Retina (tissue), 1 donor: ENCODE measurements at regions not wholly inside any gene's neighbourhood (a gene's known extent, or its start where the extent isn't known, plus 50 kb on each side); places are given as distances from the start of the nearest gene placed in this dataset.
A peak's percentile ranks its signal among the peaks of the same experiment; 100 is the strongest.

ENCODE experiments used
- DNase-seq: peaks from one replicate; pipeline ENCODE4 v3.0.0-alpha.2; 2016

DNA sequence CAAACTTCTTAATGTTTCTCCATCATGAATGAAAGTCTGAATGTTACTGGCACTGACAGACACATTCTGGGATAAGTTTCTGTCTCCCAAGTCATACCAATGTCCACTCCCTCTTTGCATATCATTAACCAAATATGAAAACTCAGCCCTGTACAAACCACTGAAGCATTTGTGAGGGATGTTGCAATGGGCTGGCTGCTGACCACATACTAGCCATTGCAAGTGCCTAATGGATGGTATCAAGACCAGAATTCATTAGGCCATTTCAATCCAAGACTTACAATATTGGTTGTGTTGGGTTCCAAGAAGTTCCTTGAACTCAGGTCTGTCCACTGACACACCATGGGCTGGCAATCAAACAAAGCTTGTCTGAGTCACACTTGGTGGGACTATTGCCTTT lies 73.8 kb downstream of the CBLN2 start:
- DNase-seq: no peak

DNA sequence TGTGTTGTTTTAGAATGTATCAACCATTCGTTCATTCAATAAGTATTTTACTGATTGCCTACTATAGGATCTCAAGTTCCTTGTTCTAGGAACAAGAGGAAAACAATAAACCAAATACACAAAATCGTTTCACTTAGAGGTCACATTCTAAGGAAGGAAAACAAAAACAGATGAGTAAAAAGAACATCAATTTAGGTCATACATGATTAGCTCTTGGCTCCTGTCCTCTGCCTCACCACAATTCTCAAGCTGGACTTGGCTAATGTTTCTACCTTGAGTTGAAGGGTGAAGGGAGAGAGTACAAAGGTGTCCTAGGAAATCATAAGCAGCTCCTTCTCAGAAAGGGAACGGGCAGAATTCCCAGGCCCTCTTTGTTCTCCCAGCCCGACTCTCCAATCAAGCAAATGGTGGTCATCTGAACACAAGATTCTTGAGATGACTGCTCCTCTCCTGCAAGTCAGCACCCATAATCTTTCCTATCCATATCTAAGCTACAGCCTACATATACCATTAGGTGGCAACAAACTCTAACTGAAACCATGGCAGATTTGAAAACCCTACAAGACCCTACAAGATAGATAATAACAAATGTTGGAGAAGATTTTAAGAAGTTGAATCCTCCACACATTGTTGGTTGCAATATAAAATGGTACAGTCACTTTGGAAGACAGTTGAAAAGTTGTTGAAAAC lies 76.0 kb downstream of the CBLN2 start:
- DNase-seq: no peak

DNA sequence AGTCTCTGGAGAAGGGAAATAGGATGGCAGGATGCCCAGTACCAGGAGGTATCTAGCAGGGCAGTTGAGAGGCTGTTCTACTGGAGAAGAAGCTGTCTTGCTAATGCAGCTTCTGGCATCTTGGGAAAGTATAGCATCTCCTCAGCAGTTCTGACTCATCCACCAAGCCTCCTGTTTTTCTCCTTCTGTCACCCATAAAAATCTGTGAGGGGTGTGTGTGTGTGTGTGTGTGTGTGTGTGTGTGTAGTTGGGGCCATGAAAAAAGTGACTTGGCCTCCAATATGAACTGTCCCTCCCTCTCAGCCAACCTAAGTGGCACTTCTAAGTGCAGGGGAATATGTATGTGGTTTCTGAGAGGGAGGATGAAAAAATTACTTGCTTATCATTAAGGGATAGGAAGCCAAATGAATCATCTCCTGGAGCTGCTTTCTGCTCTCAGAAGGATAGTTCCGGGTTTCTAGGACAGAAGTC lies 83.9 kb downstream of the CBLN2 start:
- no peak for DNase-seq

DNA sequence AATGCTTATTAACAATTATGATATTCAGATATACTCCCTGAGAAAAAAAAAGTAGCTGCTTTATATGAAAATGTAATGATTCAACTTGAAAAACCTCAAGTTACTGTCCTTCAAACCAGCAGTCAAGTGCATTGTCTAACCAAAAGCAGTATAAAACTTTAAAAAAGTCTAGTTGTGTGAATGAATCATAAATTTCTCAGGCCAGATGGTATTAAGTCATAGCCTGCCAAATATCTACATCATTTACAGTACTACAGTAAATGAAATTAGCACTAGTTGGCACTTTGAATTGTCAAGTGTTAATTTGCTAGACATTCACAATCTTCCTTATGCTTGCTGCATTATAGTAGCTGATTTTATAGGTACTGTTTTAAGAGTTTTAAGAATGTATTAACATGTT lies 85.9 kb downstream of the CBLN2 start:
- DNase-seq: no peak

DNA sequence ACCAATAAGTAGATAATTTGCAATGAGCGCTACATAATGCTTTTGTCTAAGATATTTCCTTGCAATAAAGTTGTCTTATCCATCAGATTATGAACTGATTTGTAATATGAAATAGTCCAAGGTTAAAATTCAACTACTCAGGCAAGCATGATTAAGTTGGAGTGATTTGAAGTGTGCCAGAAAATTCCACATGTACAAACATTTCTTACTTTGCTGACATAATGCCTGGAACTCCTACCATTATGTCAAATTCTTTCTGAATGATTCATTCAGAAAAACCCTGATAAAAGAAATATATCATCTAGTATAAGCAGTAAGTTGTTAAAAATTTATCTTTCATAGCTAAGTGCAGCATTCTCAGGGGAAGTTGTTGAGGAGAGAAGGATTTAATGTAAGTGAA lies 87.3 kb downstream of the CBLN2 start:
- no peak for DNase-seq

DNA sequence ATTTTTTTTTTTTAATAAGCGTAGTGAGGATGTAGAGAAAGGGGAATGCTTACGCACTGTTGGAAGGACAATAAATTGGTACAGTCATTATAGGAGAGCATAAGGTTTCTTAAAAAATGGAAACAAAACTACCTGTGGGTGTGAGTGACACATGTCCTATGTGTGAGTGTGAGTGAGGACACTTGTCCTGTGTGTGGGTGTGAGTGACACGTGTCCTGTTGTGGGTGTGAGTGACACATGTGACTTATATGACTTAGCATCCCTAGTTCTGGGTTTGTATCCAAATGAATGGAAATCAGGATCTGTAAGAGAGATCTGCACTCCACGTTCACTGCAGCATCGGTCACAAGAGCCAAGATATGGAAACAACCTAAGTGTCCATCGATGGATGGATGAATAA lies 91.8 kb downstream of the CBLN2 start:
- DNase-seq: no peak

DNA sequence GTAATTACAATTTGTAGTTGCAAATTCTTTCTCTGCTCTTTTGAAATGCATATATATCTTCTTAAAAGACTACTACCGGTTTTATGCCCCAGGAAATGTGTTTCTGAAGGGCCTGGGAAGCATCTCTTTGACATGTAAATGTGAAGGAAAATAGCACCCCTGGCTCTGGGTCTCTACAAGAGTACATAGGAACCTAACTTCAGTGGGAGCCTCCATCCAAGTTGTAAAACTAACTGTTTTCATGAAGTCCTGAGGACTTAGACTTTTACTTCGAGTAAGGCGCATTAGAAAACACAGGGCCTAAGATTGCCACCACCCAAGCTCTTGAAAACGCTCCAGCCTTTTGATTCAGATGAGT lies 99.4 kb downstream of the CBLN2 start:
- DNase-seq: peak; percentile 41

DNA sequence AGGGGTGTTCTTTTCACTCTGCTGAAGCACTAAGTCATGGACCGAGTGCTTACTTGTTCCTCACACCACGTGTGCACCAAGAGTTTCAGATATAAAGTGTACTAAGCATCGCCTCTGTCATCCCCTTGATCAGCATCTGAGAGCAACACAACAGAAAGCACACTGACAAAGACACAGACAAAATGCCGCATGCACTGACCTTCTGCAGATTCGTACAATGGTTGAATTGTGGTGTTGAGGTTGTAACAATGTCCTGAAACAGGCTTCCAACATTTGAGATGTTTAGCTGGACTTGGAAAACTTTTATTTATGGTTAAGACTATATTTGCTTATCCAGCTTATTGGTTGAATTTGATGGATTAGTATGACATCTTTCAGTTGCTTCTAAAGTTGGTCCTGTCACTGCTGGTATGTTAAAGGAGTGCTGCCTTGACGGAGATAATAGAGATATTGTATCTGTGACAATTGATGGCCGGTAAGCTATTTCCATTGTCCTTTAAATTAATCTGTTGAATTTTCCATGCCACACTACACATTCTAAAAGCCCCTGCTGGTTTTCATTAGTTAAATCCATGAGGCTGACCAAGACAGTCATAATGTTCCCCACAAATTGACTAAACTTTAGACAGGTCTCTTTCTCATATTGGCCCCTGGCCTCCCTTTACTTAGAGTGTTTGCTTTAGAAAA lies 99.9 kb downstream of the CBLN2 start:
- peak; percentile 59 for DNase-seq

DNA sequence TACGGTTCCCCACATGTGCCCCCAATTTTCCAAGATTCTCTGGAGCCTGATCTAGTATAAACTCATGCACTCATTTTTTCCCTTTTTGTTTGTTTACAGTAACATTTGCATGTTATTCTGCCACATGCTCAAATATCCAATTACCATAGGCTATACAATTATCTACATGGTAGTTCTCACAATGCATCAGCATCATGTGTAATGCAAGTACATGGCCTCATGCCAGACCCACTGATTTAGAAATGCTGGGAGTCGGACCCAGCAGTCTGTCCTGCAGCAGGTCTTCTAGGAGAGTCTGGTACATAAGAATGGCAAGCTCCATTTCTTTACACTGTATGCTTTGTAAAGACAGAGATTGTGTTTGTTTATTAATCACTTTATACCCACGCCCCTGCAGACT lies 107.7 kb downstream of the CBLN2 start:
- DNase-seq: no peak

DNA sequence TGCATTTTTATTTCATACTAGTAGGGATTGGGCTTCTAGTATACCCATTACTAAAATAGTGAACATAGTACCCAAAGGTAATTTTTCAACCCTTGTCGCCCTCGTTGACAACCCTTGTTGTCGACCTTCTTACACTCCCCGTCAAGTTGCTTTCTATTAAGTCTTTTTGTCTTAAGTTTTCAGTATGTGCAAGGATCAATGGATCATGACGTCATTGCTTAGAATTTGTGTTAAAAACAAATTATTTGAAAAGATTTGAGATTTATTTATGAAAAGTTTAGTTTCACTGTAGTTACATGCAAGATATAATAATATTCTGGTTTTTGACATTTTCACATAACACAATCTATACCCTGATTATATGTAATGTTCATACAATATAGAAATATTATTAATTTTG lies 110.4 kb downstream of the CBLN2 start:
- no peak for DNase-seq

DNA sequence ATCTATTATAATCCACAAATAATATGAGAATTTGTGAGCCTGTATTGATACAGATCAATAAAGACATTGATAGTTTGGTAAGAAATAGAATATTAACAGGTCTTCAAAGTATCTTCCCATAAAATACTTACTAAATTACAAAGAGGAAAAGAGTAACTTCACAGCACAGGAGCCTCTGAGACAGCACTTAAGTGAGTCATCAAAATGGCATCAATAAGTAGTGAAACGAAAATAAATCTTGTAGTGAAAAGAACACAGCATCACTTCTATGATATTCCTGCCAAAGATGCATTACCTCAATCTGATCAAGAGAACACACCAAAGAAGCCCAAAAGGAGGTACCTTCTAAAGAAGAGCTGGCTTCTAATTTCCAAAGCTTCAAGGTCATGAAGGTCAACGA lies 116.4 kb downstream of the CBLN2 start:
- no peak for DNase-seq

DNA sequence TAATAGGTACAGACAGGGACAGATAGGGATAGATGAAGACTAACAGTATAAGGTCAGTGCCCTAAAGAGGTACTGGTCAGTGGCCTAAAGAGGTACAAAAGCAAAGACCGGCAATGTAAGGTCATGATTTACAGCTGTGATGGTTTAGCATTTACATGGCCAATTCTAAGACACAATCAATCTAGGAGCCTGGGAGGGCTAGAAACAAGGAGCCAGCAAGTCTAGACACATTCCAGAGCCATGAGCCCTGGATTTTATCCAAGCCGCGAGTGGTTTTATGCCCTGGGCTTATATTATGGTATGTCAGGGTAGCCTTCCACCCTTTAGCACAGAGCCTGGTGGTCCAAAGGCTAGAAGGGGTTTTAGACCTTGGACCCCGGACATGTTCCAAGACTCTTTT lies 124.2 kb downstream of the CBLN2 start:
- DNase-seq: no peak

DNA sequence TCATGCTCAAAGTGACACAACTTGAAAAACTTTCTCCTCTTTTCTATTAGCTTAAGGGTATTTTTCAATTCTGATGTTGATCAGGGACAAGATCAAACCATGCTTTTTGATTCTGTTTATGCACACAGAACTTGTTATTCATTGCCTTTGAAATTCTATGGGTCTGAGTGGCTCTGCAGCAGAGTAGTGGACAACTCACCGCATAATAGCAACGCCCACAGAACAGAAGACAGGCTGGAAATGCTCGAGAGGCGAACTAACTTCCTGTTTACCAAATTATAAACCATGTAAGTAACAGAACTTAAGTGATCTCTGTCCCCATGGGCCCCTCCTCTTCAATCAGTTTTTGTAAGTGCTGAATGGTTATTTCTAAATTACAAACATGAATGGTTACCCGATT lies 131.2 kb downstream of the CBLN2 start:
- no peak for DNase-seq

DNA sequence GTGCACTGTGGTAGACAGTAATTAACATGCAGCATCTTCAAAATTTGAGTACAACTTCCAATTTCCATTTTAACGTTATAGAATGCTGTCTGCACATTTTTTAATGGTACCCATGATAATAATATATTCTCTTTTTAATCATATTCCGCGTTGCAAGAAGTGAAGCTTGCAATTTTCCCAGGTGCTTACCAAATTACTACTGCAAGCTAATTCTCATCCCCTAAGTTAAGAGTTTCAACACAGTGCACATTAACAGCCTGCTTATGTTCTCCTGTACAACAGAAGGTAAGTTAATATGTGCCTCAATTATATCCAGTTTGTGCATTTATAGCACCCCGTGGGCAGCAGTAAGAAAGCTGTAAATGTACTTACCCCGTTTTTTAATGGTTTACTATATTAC lies 132.9 kb downstream of the CBLN2 start:
- no peak for DNase-seq

DNA sequence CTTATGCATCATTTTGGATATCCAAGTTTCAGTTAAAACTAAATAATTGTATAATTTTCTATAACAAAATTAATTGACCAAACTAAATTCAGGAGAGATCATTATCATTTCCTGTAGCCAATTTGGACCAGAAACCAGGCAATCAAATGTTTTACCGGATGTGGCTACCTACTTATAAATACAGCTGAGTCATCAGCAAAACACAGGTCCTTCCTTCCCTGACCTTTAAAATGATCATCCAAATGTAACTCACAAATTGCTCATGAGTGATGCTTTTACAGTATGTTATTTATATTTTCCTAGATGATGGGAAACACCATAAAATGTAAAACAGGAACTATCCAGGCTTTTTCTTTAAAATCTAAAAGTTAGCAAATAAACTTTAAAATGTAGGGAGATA lies 133.7 kb downstream of the CBLN2 start:
- DNase-seq: no peak

DNA sequence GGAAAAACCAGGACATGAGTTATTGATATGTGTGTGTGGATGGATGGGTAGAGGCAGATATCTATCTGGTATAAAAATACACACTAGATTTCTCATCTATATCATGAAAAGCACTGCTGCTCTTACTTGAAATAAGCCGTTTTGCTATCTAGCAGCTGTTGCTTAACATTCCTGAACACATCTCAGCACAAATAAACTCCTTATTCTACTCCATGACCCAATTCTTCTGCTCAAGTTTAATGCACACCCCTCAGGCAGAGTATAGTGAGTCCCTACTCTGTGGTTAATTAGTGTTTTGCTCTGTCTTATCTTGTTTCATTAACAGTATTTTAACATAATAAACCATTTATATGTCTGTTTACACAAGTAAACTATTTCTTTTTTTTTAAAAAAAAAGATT lies 134.2 kb downstream of the CBLN2 start:
- no peak for DNase-seq

DNA sequence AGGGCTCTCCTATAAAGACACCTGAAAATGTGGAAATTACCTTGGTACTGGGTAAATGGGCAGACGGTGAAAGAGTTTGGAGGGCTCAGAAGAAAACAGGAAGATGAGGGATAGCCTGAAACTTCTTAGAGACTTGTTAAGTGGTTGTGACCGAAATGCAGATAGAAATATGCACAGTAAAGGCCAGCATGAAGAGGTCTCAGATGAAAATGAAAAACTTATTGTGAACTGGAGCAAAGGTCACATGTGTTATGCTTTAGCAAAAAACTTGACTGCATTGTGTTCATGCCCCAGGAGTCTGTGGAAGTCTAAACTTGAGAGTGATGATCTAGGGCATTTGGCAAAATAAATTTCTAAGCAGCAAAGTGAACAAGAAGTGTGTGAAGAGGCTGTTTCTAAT lies 137.1 kb downstream of the CBLN2 start:
- DNase-seq: no peak

DNA sequence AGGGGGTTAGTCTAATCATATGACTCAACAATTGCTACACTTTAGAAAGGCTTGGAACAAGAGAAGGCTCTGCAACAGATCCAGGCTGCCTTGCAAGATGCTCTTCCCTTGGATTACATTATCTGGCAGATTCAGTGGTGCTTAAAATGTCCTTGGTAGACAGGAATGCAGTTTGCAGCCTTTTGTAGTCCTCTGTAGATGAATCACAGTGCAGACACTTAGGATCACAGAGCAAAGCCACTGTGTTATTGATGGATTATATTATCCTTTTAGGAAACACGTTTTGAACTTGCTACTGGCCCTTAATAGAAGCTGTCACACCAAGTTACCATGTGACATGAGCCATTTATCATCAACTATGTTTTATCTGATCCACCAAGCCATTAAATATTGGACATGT lies 152.2 kb downstream of the CBLN2 start:
- DNase-seq: no peak

DNA sequence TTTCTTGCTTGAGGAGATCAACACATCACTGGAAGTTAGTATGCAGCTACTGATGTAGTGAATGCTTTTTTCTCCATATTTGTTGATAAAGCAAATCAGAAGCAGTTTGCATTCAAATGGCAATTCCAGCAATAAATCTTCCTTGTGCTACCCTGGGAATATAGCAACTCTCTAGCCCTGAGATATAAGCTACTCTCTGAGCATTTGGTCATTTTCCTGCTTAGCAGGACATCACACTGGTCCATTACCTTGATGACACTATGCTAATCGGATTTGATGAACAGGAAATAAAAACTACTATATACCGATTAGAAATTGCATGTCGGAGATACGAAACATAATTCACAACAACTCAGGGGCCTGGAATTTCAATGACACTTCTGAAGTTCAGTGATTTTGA lies 152.7 kb downstream of the CBLN2 start:
- DNase-seq: no peak

DNA sequence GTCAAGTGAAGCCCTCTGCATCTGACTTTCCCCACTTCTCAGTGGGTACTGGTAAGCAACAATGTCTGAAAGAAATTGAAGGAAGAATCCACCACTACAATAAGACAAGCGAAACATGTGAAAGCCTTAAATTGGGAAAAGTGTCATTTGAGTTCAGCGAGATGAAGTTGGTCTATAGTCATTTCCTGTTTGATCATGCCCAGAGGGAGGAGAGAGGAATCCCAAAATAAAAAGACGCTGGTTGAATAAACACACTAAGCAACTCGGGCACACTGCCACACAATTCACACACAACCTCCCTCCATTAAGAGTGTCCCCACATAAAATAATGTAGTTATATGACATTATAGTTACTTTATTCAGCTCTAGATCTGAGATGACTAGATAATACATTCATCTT lies 166.1 kb downstream of the CBLN2 start:
- DNase-seq: no peak

DNA sequence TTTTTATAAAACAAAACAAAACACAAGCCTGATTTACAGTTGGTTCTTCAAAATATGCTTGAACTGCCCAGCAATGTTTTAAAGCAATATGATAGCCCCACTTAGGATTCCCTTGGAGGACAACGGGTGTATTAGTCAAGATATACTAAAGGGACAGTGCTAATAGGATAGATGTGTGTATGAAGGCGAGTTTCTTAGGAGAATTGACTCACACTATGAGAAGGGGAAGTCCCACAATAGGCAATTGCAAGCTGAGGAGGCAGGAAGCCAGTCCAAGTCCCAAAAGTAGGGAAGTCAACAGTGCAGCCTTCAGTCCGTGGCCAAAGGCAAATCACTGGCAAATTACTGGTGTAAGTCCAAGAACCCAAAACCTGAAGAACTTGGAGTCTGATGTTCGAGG lies 167.9 kb downstream of the CBLN2 start:
- peak; percentile 20 for DNase-seq

DNA sequence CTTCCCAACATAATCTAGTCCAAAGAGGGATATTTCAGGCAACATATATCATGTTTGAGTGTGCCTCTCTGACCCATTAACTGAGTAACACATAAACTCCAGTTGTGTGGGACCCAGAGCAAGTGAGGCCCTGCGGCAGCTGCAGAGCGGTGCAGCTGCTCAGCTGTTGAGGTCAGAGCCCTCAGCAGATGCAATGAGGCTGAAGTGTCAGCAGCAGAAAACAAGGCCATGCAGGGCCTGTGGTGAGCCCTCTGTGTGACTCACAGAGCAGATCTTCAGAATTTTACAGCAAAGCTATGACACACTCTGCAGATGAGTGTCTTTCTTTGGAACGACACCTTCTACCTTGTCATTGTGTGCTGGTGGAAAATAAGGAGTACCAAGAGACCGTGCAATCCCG lies 168.5 kb downstream of the CBLN2 start:
- DNase-seq: peak; percentile 74

DNA sequence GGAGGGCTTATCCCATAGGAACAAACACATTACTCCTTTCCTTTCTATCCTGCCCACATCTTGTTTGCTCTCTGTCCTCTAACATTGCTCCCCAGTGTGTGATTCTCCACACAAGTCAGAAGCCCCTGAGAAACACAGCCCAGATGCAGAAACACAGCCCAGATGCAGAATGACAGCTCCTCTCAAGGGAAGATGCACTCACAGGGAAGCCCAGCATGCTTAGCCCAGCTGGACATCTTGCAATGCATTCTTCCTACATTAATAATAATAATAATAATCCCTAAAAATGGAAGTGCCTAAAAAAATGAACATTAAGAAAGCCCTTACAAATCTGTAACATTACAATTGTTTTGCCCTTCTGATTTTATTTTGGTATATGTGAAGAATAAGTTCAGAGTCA lies 172.1 kb downstream of the CBLN2 start:
- DNase-seq: no peak

DNA sequence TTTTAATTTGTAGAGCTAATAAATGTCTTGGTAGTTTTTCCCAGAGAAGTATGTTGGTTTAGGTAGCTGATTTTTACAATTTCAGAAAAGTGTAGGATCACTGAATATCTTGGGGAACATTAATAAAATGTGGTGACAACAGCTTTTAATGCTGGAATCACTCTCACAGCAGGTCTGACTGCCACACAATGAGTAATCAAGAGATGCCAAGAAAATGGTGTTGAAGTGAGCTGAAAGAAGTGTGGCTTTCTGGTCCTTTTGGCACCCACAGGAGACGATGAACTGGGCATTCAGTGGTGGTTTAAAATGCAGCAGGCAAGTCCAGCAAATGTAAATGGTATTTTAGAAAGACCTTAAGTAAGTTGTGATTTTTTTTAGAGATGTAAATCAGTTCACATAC lies 175.8 kb downstream of the CBLN2 start:
- DNase-seq: no peak

DNA sequence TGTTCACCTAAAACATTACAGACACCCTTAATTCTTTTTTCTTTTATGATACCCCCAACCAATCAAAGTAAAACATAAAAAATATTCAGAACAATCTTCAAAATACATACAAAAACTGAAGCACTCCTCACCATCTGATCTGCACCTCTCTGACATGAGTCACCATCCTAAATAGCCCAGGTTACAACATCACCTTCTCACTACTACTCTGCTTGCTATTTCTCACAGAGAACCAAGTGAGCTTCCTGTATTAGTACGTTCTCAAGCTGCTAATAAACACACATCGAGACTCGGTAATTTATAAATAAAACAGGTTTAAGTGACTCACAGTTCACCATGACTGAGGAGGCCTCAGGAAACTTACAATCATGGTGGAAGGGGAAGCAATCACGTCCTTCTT lies 183.5 kb downstream of the CBLN2 start:
- DNase-seq: no peak
